ENCODE measurements at regions not wholly inside any gene's neighbourhood (a gene's known extent, or its start where the extent isn't known, plus 50 kb on each side); places are given as distances from the start of the nearest gene placed in this dataset.
"Not testable (repeated sequence)": the region's sequence is repeated elsewhere in the genome, so short reads cannot be mapped to it uniquely, and the experiment has no call there.

DNA sequence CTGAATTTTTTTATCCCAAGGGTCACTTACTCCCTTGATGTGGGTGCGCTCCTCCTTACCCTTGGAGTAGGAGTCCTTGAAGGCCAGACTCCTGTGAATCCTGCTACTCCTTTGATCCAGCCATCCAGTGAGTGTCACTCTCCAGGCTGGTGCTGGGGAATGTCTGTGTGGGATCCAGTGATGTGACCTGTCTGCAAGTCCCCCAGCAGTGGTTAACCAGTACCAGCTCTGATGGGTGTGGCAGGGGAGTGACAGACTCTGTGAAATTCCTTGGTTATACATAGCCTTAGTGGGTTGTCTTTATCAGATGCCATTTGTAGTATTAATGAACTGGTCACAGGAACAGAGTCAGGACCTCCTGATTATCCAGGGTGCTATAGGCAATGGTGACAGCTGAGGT, 409.5 kb upstream of the LMO3 start:
- no peaks in the 10 kb centered on the region for H3K79me1 ChIP-seq (ENCODE audit: insufficient read depth, low read depth, low read length, poor library complexity, severe bottlenecking)
- TF ChIP-seq, protein P1, sequence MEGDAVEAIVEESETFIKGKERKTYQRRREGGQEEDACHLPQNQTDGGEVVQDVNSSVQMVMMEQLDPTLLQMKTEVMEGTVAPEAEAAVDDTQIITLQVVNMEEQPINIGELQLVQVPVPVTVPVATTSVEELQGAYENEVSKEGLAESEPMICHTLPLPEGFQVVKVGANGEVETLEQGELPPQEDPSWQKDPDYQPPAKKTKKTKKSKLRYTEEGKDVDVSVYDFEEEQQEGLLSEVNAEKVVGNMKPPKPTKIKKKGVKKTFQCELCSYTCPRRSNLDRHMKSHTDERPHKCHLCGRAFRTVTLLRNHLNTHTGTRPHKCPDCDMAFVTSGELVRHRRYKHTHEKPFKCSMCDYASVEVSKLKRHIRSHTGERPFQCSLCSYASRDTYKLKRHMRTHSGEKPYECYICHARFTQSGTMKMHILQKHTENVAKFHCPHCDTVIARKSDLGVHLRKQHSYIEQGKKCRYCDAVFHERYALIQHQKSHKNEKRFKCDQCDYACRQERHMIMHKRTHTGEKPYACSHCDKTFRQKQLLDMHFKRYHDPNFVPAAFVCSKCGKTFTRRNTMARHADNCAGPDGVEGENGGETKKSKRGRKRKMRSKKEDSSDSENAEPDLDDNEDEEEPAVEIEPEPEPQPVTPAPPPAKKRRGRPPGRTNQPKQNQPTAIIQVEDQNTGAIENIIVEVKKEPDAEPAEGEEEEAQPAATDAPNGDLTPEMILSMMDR (conservative IDR thresholded peaks at IDR 0.05) = no peak
- peaks cover 3 to 11% (median 6%) of the 10 kb centered on the region in 3 experiments; a peak in 6 of 7 replicates for H3K36me3 Mint-ChIP-seq (ENCODE audit: insufficient read depth in 1 of 3, low read depth in 3 of 3)
- no peak overlapping the region for H3K4me2 ChIP-seq (ENCODE audit: insufficient read depth, insufficient read length, low read length)
- H3K14ac ChIP-seq (ENCODE audit: insufficient read depth, low read length) = no peak overlapping the region
- no peaks in the 10 kb centered on the region for H3K79me2 ChIP-seq (ENCODE audit: insufficient read depth, low read length)
- H3K27ac Mint-ChIP-seq = peak overlapping the region in 1 of 3 experiments; percentile 44; a peak in 1 of 7 replicates
- H2BK20ac ChIP-seq (ENCODE audit: low read depth, low read length, poor library complexity, severe bottlenecking) = no peak overlapping the region
- no peaks in the 10 kb centered on the region for H3K9me3 ChIP-seq (ENCODE audit: control insufficient read depth, low read depth, low read length)
- H2BK120ac ChIP-seq (ENCODE audit: low read depth, low read length, poor library complexity, severe bottlenecking) = no peak overlapping the region
- H2BK15ac ChIP-seq (ENCODE audit: low read depth, low read length) = no peak overlapping the region
- no peak overlapping the region for H3K4me3 Mint-ChIP-seq
- H4K8ac ChIP-seq (replicated peaks; ENCODE audit: insufficient read length, low read depth, low read length) = no peak overlapping the region
- no peaks in the 10 kb centered on the region for H3K27me3 Mint-ChIP-seq (ENCODE audit: low read depth)
- H4K20me1 ChIP-seq (ENCODE audit: control insufficient read depth, insufficient read depth, insufficient read length) = no peaks in the 10 kb centered on the region
- H3K56ac ChIP-seq (ENCODE audit: insufficient read length, low read depth, low read length) = no peak overlapping the region
- no peak overlapping the region for H3K4ac ChIP-seq (ENCODE audit: low read depth, low read length)
- H3K23ac ChIP-seq (ENCODE audit: insufficient read length, low read depth, low read length) = no peak overlapping the region
- no CpG with 5 or more reads among the region's 1 CpG for WGBS (ENCODE audit: extremely low coverage, insufficient read length, low lambda C conversion rate)
- no peak overlapping the region for H3K9ac ChIP-seq (ENCODE audit: extremely low read depth, insufficient read length, low read length)
- no peak overlapping the region for H2BK12ac ChIP-seq (ENCODE audit: insufficient read length, low read depth, low read length)
- no peak overlapping the region for H2BK5ac ChIP-seq (ENCODE audit: insufficient read length, low read length)
- no peaks in the 10 kb centered on the region for H3K27me3 ChIP-seq (ENCODE audit: insufficient read depth, low read length)
- no peak overlapping the region for H4K91ac ChIP-seq (ENCODE audit: insufficient read length, low read depth, low read length)
- no peaks in the 10 kb centered on the region for H3K23me2 ChIP-seq (ENCODE audit: insufficient read length, low read depth, low read length, poor library complexity, severe bottlenecking)
- H3K18ac ChIP-seq (ENCODE audit: insufficient read length, low read depth, low read length) = no peak overlapping the region
- H2AFZ ChIP-seq (ENCODE audit: low read length) = no peak overlapping the region
- H3K4me1 Mint-ChIP-seq = peaks cover 15 to 29% of the 10 kb centered on the region in 2 experiments
- no peak overlapping the region for H3T11ph ChIP-seq (ENCODE audit: low read length)
- peaks cover 4% of the 10 kb centered on the region; the same call in 1 of the 2 replicates for H3K4me1 ChIP-seq (ENCODE audit: insufficient read depth, low read length)
- H3K9me3 Mint-ChIP-seq = peaks cover 0 to 5% of the 10 kb centered on the region in 2 experiments; a peak in 3 of 5 replicates
- no peak for DNase-seq
- H2AK5ac ChIP-seq (ENCODE audit: insufficient read length, low read length) = no peak overlapping the region
- H3K27ac ChIP-seq (ENCODE audit: insufficient read length, low read depth, low read length) = no peak overlapping the region
- H4K5ac ChIP-seq (ENCODE audit: insufficient read length, low read depth, low read length) = no peak overlapping the region

DNA sequence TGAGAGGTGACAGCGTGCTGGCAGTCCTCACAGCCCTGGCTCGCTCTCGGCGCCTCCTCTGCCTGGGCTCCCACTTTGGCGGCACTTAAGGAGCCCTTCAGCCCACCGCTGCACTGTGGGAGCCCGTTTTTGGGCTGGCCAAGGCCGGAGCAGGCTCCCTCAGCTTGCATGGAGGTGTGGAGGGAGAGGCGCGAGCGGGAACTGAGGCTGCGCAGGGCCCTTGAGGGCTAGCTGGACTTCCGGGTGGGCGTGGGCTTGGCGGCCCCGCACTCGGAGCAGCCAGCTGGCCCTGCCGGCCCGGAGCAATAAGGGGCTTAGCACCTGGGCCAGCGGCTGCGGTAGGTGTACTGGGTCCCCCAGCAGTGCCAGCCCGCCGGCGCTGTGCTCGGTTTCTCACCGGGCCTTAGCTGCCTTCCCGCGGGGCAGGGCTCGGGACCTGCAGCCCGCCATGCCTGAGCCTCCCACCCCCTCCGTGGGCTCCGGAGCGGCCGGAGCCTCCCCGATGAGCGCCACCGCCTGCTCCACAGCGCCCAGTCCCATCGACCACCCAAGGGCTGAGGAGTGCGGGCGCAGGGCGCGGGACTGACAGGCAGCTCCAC, 401.6 kb upstream of the LMO3 start:
- not testable (repeated sequence) for H3K36me3 Mint-ChIP-seq (ENCODE audit: insufficient read depth in 1 of 3, low read depth in 3 of 3); H3K9me3 ChIP-seq (ENCODE audit: control insufficient read depth, low read depth, low read length)

More for the DNA sequence above, 401.6 kb upstream of the LMO3 start:
- H4K8ac ChIP-seq (replicated peaks; ENCODE audit: insufficient read length, low read depth, low read length); H2AK5ac ChIP-seq (ENCODE audit: insufficient read length, low read length); H3K9me3 Mint-ChIP-seq; H2BK5ac ChIP-seq (ENCODE audit: insufficient read length, low read length); H3K79me1 ChIP-seq (ENCODE audit: insufficient read depth, low read depth, low read length, poor library complexity, severe bottlenecking); H3K4me1 ChIP-seq (ENCODE audit: insufficient read depth, low read length); H3T11ph ChIP-seq (ENCODE audit: low read length); H3K4me2 ChIP-seq (ENCODE audit: insufficient read depth, insufficient read length, low read length); H3K56ac ChIP-seq (ENCODE audit: insufficient read length, low read depth, low read length); H3K4me3 Mint-ChIP-seq; H3K4me1 Mint-ChIP-seq; H3K79me2 ChIP-seq (ENCODE audit: insufficient read depth, low read length); H4K20me1 ChIP-seq (ENCODE audit: control insufficient read depth, insufficient read depth, insufficient read length); H2BK15ac ChIP-seq (ENCODE audit: low read depth, low read length); H2BK20ac ChIP-seq (ENCODE audit: low read depth, low read length, poor library complexity, severe bottlenecking); H3K27ac Mint-ChIP-seq; H4K5ac ChIP-seq (ENCODE audit: insufficient read length, low read depth, low read length); H2BK120ac ChIP-seq (ENCODE audit: low read depth, low read length, poor library complexity, severe bottlenecking); H2AFZ ChIP-seq (ENCODE audit: low read length); H3K23me2 ChIP-seq (ENCODE audit: insufficient read length, low read depth, low read length, poor library complexity, severe bottlenecking); H3K18ac ChIP-seq (ENCODE audit: insufficient read length, low read depth, low read length); H4K91ac ChIP-seq (ENCODE audit: insufficient read length, low read depth, low read length); H3K23ac ChIP-seq (ENCODE audit: insufficient read length, low read depth, low read length); H3K9ac ChIP-seq (ENCODE audit: extremely low read depth, insufficient read length, low read length); H3K4ac ChIP-seq (ENCODE audit: low read depth, low read length); H3K27me3 Mint-ChIP-seq (ENCODE audit: low read depth); H3K14ac ChIP-seq (ENCODE audit: insufficient read depth, low read length); H3K27me3 ChIP-seq (ENCODE audit: insufficient read depth, low read length); H3K27ac ChIP-seq (ENCODE audit: insufficient read length, low read depth, low read length); DNase-seq; H2BK12ac ChIP-seq (ENCODE audit: insufficient read length, low read depth, low read length): not testable (repeated sequence)
- no CpG with 5 or more reads among the region's 43 CpGs for WGBS (ENCODE audit: extremely low coverage, insufficient read length, low lambda C conversion rate)
